RWPE2 (cell line): ENCODE measurements at regions not wholly inside any gene's neighbourhood (a gene's known extent, or its start where the extent isn't known, plus 50 kb on each side); places are given as distances from the start of the nearest gene placed in this dataset.

Experiments used
- ATAC-seq: fragments of 200-7000 bp; cut with Tn5 transposase; 3 replicates; pipeline ENCODE4 v1.9.1; 2021; ENCODE audit warnings: low read depth
- DNase-seq: peaks from one replicate; pipeline ENCODE4 v3.0.0-alpha.2; 2020; ENCODE audit warnings: low spot score
- H3K27ac ChIP-seq: fragments of 450-650 bp; 2 replicates; pipeline ENCODE4 v1.5.1; 2017; ENCODE audit warnings: mild to moderate bottlenecking; ENCODE audit not compliant: poor library complexity, severe bottlenecking
- H3K27me3 ChIP-seq: fragments of 250-450 bp; sonication (Bioruptor Pico); 2 replicates; pipeline ENCODE4 v1.5.1; 2021; ENCODE audit warnings: mild to moderate bottlenecking, moderate library complexity; ENCODE audit not compliant: insufficient read depth, poor library complexity, severe bottlenecking
- H3K36me3 ChIP-seq: fragments of 250-450 bp; sonication (Bioruptor Pico); 2 replicates; pipeline ENCODE4 v1.5.1; 2020; ENCODE audit warnings: low read depth, mild to moderate bottlenecking, moderate library complexity
- H3K4me1 ChIP-seq: fragments of 250-450 bp; sonication (Bioruptor Pico); 2 replicates; pipeline ENCODE4 v1.5.1; 2021; ENCODE audit warnings: mild to moderate bottlenecking, moderate library complexity; ENCODE audit not compliant: insufficient read depth, poor library complexity, severe bottlenecking
- H3K4me3 ChIP-seq: fragments of 250-450 bp; sonication (Bioruptor Pico); 2 replicates; pipeline ENCODE4 v1.5.1; 2021; ENCODE audit warnings: mild to moderate bottlenecking, moderate library complexity; ENCODE audit not compliant: severe bottlenecking
- H3K9me3 ChIP-seq: fragments of 250-450 bp; sonication (Bioruptor Pico); 2 replicates; pipeline ENCODE4 v1.5.1; 2021; ENCODE audit warnings: mild to moderate bottlenecking, moderate library complexity; ENCODE audit not compliant: severe bottlenecking
- CTCF ChIP-seq: fragments of 450-650 bp; IDR thresholded peaks from one replicate; pipeline ENCODE4 v1.5.1; 2017; ENCODE audit warnings: mild to moderate bottlenecking, moderate library complexity; ENCODE audit not compliant: poor library complexity, severe bottlenecking

GRCh38 chr5:61702784-61703183 lies 370.7 kb downstream of the ZSWIM6 start:
- DNase-seq: no peak
- Histone ChIP-seq H3K4me3 (no peak overlapping the region), H3K36me3 (no peaks in the 10 kb centered on the region), H3K9me3 (no peaks in the 10 kb centered on the region), H3K27ac (no peak overlapping the region), H3K27me3 (no peaks in the 10 kb centered on the region), H3K4me1 (no peaks in the 10 kb centered on the region)
- no peak for TF ChIP-seq CTCF
- ATAC-seq: no peak

DNA sequence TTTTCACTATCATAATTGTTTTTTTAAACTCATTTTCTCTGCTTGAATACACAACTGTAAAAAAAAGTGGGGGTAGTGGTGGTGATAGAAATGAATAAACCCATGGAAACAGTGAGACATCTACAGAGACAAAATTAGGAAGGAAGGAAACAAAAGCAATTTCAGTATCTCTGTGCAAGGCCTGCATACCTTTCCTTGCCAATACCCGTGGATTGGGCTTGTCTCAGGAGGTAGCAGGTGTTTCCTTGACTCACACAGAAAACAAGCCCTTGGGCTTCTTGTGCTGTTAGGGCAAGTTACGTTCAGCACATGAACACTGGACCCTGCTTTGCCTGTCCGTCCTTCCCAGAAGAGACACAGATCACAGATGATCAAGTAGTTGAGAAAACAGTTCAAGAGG lies 372.2 kb downstream of the ZSWIM6 start:
- Histone ChIP-seq H3K4me3 (no peak overlapping the region), H3K27ac (no peak overlapping the region), H3K4me1 (no peaks in the 10 kb centered on the region), H3K27me3 (no peaks in the 10 kb centered on the region), H3K36me3 (no peaks in the 10 kb centered on the region), H3K9me3 (no peaks in the 10 kb centered on the region)
- ATAC-seq (no peak), DNase-seq (no peak)
- no peak for TF ChIP-seq CTCF

DNA sequence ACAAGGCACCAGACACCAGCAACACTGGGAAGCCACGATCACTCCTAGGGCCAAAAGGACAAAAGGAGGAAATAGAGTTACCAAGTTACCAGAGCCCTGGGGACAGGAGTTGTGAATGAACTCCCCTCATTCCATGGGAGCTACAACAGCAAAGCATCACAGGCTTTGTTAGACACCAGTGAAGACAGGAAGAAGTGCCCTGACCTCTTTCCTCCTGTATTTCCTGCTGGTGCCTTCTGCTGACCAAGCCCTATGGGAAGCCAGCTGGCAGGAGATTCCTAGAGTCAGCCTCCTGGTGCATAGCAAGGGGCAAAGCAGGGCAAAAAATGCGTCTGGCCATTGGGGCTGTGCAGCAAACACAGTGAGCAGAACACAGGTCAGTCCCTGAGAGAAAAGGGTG lies 374.7 kb downstream of the ZSWIM6 start:
- DNase-seq: no peak
- H3K4me1 ChIP-seq: no peaks in the 10 kb centered on the region
- no peak overlapping the region for H3K4me3 ChIP-seq
- H3K27ac ChIP-seq: no peak overlapping the region
- no peaks in the 10 kb centered on the region for H3K36me3 ChIP-seq
- 0 out of 3 replicates have a peak, but pooled peaks have one; percentile 14 for ATAC-seq
- no peak for TF ChIP-seq CTCF
- H3K27me3 ChIP-seq: no peaks in the 10 kb centered on the region
- no peaks in the 10 kb centered on the region for H3K9me3 ChIP-seq

DNA sequence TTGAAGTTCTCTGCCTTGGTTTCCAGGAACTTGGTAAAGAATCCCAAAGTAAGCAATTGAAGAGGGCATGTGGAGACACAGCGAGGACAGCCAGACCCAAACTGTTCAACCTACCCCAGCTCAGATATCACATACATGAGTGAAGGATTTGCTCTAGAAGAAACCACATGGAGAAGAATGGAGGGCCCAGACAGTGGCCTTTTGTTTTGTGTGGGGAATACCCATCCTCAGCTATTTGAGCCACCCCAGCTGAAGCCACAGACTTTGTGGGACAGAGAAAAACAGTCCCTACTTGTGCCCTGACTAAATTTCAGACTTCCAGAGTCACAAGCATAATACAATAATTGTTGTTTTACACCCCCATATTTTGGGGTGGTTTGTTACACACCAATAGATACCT lies 387.1 kb downstream of the ZSWIM6 start:
- H3K4me3 ChIP-seq: no peak overlapping the region
- no peaks in the 10 kb centered on the region for H3K9me3 ChIP-seq
- H3K4me1 ChIP-seq: no peaks in the 10 kb centered on the region
- H3K27me3 ChIP-seq: no peaks in the 10 kb centered on the region
- H3K27ac ChIP-seq: no peak overlapping the region
- no peak for TF ChIP-seq CTCF
- DNase-seq: no peak
- ATAC-seq: no peak
- H3K36me3 ChIP-seq: no peaks in the 10 kb centered on the region

DNA sequence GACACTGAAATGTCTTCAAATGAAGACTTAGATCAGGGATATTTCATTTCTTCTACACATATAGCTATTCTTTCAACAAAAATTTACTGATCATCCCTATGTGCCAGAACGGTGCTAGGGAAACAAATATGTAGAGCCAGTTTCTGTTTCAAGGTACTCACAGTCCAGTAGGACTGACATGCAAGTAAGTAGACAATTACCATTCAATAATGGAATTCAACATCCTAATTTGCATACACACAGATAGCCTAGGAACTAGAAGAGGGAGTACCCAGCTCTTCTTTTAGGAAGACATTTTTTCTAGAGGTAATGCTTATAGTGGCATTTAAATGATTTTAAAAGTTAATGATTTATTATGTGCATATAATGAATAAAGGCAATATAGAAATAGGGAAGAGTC lies 388.8 kb downstream of the ZSWIM6 start:
- Histone ChIP-seq H3K4me1 (no peaks in the 10 kb centered on the region), H3K36me3 (no peaks in the 10 kb centered on the region), H3K27ac (no peak overlapping the region), H3K4me3 (no peak overlapping the region), H3K9me3 (no peaks in the 10 kb centered on the region), H3K27me3 (peaks cover 6% of the 10 kb centered on the region)
- no peak for TF ChIP-seq CTCF
- ATAC-seq: no peak
- DNase-seq: no peak
